Panc1 (cell line): ENCODE measurements at regions not wholly inside any gene's neighbourhood (a gene's known extent, or its start where the extent isn't known, plus 50 kb on each side); places are given as distances from the start of the nearest gene placed in this dataset.

Experiments
- ATAC-seq: fragments of 200-7000 bp; cut with Tn5 transposase; 2 replicates; pipeline ENCODE4 v1.9.1; 2020; ENCODE audit warnings: mild to moderate bottlenecking, moderate library complexity
- BruUV-seq: library from RNA; stranded (reverse); fragments of 400-500 nt; replicated peaks from 2 replicates; lab custom pipeline; 2021; lab: Mats Ljungman, UMichigan
- CTCF ChIA-PET: fragments of 300-600 bp; sonication (Branson Sonifier 250); formaldehyde crosslinking; loops from one replicate; lab custom pipeline; 2022; ENCODE audit warnings: antibody characterized with exemption; lab: Charles Lee
- POLR2A ChIA-PET: fragments of 300-600 bp; sonication (Branson Sonifier 250); formaldehyde crosslinking; loops from one replicate; lab custom pipeline; 2022; ENCODE audit warnings: antibody characterized with exemption; lab: Charles Lee
- DNase-seq: peaks from one replicate; pipeline ENCODE4 v3.0.0-alpha.2; 2010; ENCODE audit warnings: low read depth, low spot score
- H3K27ac ChIP-seq: 2 replicates; pipeline ENCODE4 v1.5.1; 2011; ENCODE audit warnings: mild to moderate bottlenecking, low read length, inconsistent platforms
- H3K27me3 ChIP-seq: fragments of 200-500 bp; sonication (Bioruptor generic); 2 replicates; pipeline ENCODE4 v1.6.0; 2014; ENCODE audit warnings: low read length, inconsistent platforms; ENCODE audit not compliant: control insufficient read depth, insufficient read depth
- H3K36me3 ChIP-seq: fragments of 200-500 bp; sonication (Bioruptor generic); 2 replicates; pipeline ENCODE4 v1.5.1; 2014; ENCODE audit warnings: inconsistent platforms, mild to moderate bottlenecking, low read length, moderate library complexity; ENCODE audit not compliant: control insufficient read depth, insufficient read depth
- H3K4me1 ChIP-seq: 2 replicates; pipeline ENCODE4 v1.5.1; 2011; ENCODE audit warnings: inconsistent platforms, mild to moderate bottlenecking, low read length, moderate library complexity; ENCODE audit not compliant: control insufficient read depth, insufficient read depth
- H3K4me3 ChIP-seq, 2 experiments: 2 replicates each; pipeline ENCODE4 v1.5.1; 2011 to 2012; ENCODE audit warnings: low read depth in 2 of 2, low read length in 2 of 2, mild to moderate bottlenecking in 2 of 2, inconsistent platforms in 1 of 2, moderate library complexity in 1 of 2
- H3K9me3 ChIP-seq: fragments of 200-500 bp; sonication (Bioruptor generic); 2 replicates; pipeline ENCODE4 v1.5.1; 2014; ENCODE audit warnings: low read depth, mild to moderate bottlenecking, inconsistent platforms, low read length, moderate library complexity; ENCODE audit not compliant: control insufficient read depth, insufficient read depth
- CTCF ChIP-seq: fragments of 450-650 bp; IDR thresholded peaks from 2 replicates; pipeline ENCODE4 v1.5.1; 2017; ENCODE audit warnings: mild to moderate bottlenecking
- POLR2AphosphoS5 ChIP-seq: IDR thresholded peaks from 2 replicates; pipeline ENCODE4 v1.6.1; 2012; ENCODE audit warnings: mild to moderate bottlenecking, low read depth, low read length, moderate library complexity
- REST ChIP-seq, 2 experiments: IDR thresholded peaks; 2 replicates each; pipeline ENCODE4 v1.6.1; 2011 to 2012; ENCODE audit warnings: low read depth in 2 of 2, control low read depth in 1 of 2, low read length in 1 of 2, mild to moderate bottlenecking in 1 of 2, moderate library complexity in 1 of 2; ENCODE audit not compliant: insufficient read depth in 1 of 2
- SIN3A ChIP-seq: IDR thresholded peaks from 2 replicates; pipeline ENCODE4 v1.6.1; 2012; ENCODE audit warnings: low read depth, mild to moderate bottlenecking, low read length, moderate library complexity, borderline replicate concordance; ENCODE audit not compliant: insufficient read depth
- TCF7L2 ChIP-seq: IDR thresholded peaks from 2 replicates; pipeline ENCODE4 v1.6.1; 2011; ENCODE audit warnings: mild to moderate bottlenecking, low read depth, low read length, inconsistent platforms
- in situ Hi-C: cut with HindIII; loops from 2 replicates; pipeline ENCODE4 v1.10.0; 2016; ENCODE audit warnings: low sequenced_read_pairs, low pct_unique_long_range_greater_than_20kb
- intact Hi-C: fragments of 100-400 bp; cut with micrococcal nuclease; formaldehyde crosslinking; loops from one replicate; pipeline ENCODE4 v1.10.0; 2022; ENCODE audit not compliant: unreplicated experiment

- no TSS peak for BruUV-seq
Measured at GRCh38 chr6:122553697-122554096, 56.5 kb upstream of the PKIB start.

GRCh38 chr6:122555561-122555960 is 54.6 kb upstream of the PKIB start:
- intact Hi-C loops (no loop called here), in situ Hi-C loops (no loop called here)
- 0 out of 2 replicates have a peak, but pooled peaks cover 2% of the 10 kb centered on the region for H3K27me3 ChIP-seq
- no peak overlapping the region for H3K4me3 ChIP-seq
- ChIA-PET POLR2A (no interaction called here), CTCF (no interaction called here)
- H3K27ac ChIP-seq: no peak overlapping the region
- no peaks in the 10 kb centered on the region for H3K4me1 ChIP-seq
- no TSS peak for BruUV-seq
- TF ChIP-seq TCF7L2: no peak
- no peak for TF ChIP-seq POLR2AphosphoS5
- no peak for TF ChIP-seq REST (IDR thresholded peaks at IDR 0.05; ENCODE audit: insufficient read depth in 1 of 2, low read depth in 2 of 2, low read length in 1 of 2)
- no peak for TF ChIP-seq CTCF
- H3K36me3 ChIP-seq: no peaks in the 10 kb centered on the region
- H3K9me3 ChIP-seq: no peaks in the 10 kb centered on the region
- DNase-seq: no peak
- no peak for ATAC-seq

More at GRCh38 chr6:122553697-122554096, 56.5 kb upstream of the PKIB start:
- intact Hi-C loops (no loop called here), in situ Hi-C loops (no loop called here)
- no peak for ATAC-seq
- no peak overlapping the region for H3K4me3 ChIP-seq
- CTCF ChIA-PET: no interaction called here
- no peaks in the 10 kb centered on the region for H3K36me3 ChIP-seq
- POLR2A ChIA-PET: no interaction called here
- TF ChIP-seq SIN3A (no peak), POLR2AphosphoS5 (no peak), CTCF (no peak), REST (IDR thresholded peaks at IDR 0.05; ENCODE audit: insufficient read depth in 1 of 2, low read depth in 2 of 2, low read length in 1 of 2) (no peak), TCF7L2 (no peak)
- H3K27me3 ChIP-seq: 0 out of 2 replicates have a peak, but pooled peaks cover 2% of the 10 kb centered on the region
- no peak for DNase-seq
- H3K9me3 ChIP-seq: no peaks in the 10 kb centered on the region
- H3K27ac ChIP-seq: no peak overlapping the region
- H3K4me1 ChIP-seq: no peaks in the 10 kb centered on the region
